Pancreas (tissue), 10 donors: ENCODE measurements at regions not wholly inside any gene's neighbourhood (a gene's known extent, or its start where the extent isn't known, plus 50 kb on each side); places are given as distances from the start of the nearest gene placed in this dataset.

Experiments used
- ATAC-seq, 4 donors: fragments of 200-7000 bp; cut with Tn5 transposase; one replicate each; pipeline versions ENCODE4 v1.8.0 to v1.9.1; 2020; ENCODE audit warnings: mild to moderate bottlenecking in 4 of 4, moderate library complexity in 4 of 4
- DNase-seq, 6 donors: peaks; one replicate each; pipeline ENCODE4 v3.0.0-alpha.2; 2020
- FAIRE-seq: peaks from 2 replicates; lab custom pipeline; 2012; peaks lifted over from hg19 to GRCh38; lab: Jason Lieb, UNC
- H3K27ac ChIP-seq, 4 donors: fragments of 200-600 bp; sonication (generic); 1 replicate in 3 of 4; 2 replicates in 1 of 4; pipeline versions ENCODE4 v1.5.0 to v1.8.0; 2020
- H3K27me3 ChIP-seq, 4 donors: fragments of 200-600 bp; one replicate each; pipeline ENCODE4 v1.8.0; 2021
- H3K36me3 ChIP-seq, 3 donors: fragments of 200-600 bp; sonication (generic) in 1 of 3; one replicate each; pipeline versions ENCODE4 v1.5.0 to v1.8.0; 2020 to 2021
- H3K4me1 ChIP-seq, 3 donors: fragments of 200-600 bp; one replicate each; pipeline ENCODE4 v1.8.0; 2021
- H3K4me3 ChIP-seq, 4 donors: fragments of 200-600 bp; sonication (generic) in 2 of 4; one replicate each; pipeline versions ENCODE4 v1.5.0 to v1.8.0; 2020 to 2021
- H3K9me3 ChIP-seq, 4 donors: fragments of 200-600 bp; one replicate each; pipeline ENCODE4 v1.8.0; 2021
- CTCF ChIP-seq, 4 donors: fragments of 200-600 bp; sonication (generic) in 3 of 4; IDR thresholded peaks; one replicate each; pipeline versions ENCODE4 v1.5.0 to v1.8.0; 2021; ENCODE audit warnings: antibody characterized with exemption in 4 of 4
- WGBS, 2 donors: extraction: QIAGEN DNeasy Blood & Tissue Kit; methylation state at CpG; one replicate each; pipeline ENCODE4 v1.1.7; 2013; 5-methylcytosine and 5-hydroxymethylcytosine counted together
- intact Hi-C, 3 donors: fragments of 100-400 bp; cut with DNase I; formaldehyde crosslinking; loops; one replicate each; pipeline versions ENCODE4 v1.11.1 to v1.14.2; 2022
- donor health status: healthy with polysubstance abuse.
- donor health status: DM: no; HTN: no; CAD: no; lungs with moderate emphysema.
- donor health status: DM: no; HTN: no; CAD: no.
- donor health status: control.
- donor health status: control.
- donor health status: Bipolar disorder and iron deficiency.
- donor health status: DM: yes; HTN: yes; CAD: no.
- donor health status: DM: no; HTN: no; CAD: no.
- donor health status: DM: no; HTN: no; CAD: no.
- donor health status: DM: yes; HTN: yes; CAD: no.

- no peak overlapping the region for H3K27ac ChIP-seq
- H3K4me3 ChIP-seq: no peak overlapping the region
- H3K9me3 ChIP-seq: no peaks in the 10 kb centered on the region
- ATAC-seq: no peak
- no peaks in the 10 kb centered on the region for H3K27me3 ChIP-seq
- DNase-seq: no peak
- FAIRE-seq: no peak
- no peaks in the 10 kb centered on the region for H3K4me1 ChIP-seq
- no peaks in the 10 kb centered on the region for H3K36me3 ChIP-seq
- intact Hi-C loops: no loop called here
- no peak for TF ChIP-seq CTCF (IDR thresholded peaks at IDR 0.05)
Measured at GRCh38 chr9:108628316-108628715, 227.5 kb downstream of the ACTL7B start.

DNA sequence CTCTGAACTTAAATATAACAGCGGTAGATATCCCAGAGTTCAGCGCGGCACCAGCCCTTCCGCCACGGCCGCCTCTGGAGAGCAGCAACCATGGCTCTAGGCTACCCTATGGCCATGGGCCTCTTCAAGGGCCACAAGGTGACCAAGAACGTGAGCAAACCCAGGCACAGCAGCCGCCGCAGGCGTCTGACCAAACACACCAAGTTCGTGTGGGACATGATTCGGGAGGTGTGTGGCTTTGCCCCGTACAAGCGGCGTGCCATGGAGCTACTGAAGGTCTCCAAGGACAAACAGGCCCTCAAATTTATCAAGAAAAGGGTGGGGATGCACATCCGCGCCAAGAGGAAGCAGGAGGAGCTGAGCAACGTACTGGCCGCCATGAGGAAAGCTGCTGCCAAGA lies 229.0 kb downstream of the ACTL7B start:
- TF ChIP-seq CTCF (IDR thresholded peaks at IDR 0.05): no peak
- Histone ChIP-seq H3K4me1 (no peaks in the 10 kb centered on the region), H3K27me3 (no peaks in the 10 kb centered on the region), H3K9me3 (no peaks in the 10 kb centered on the region), H3K4me3 (no peak overlapping the region), H3K27ac (no peak overlapping the region), H3K36me3 (no peaks in the 10 kb centered on the region)
- DNase-seq: peak in 1 of 6 donors; percentile 31
- intact Hi-C loops: no loop called here
- 92 to 93% methylated on average over 19 of the region's 19 CpGs for WGBS, 2 donors
- no peak for ATAC-seq
- FAIRE-seq: no peak

GRCh38 chr9:108621991-108622855 lies 233.6 kb downstream of the ACTL7B start:
- H3K4me3 ChIP-seq: no peak overlapping the region
- no peaks in the 10 kb centered on the region for H3K9me3 ChIP-seq
- FAIRE-seq: no peak
- no peaks in the 10 kb centered on the region for H3K4me1 ChIP-seq
- intact Hi-C loops: no loop called here
- no peak overlapping the region for H3K27ac ChIP-seq
- no peak for DNase-seq
- ATAC-seq: no peak
- H3K27me3 ChIP-seq: no peaks in the 10 kb centered on the region
- 76 to 85% methylated on average over 3 of the region's 3 CpGs for WGBS, 2 donors
- H3K36me3 ChIP-seq: no peaks in the 10 kb centered on the region
- TF ChIP-seq CTCF (IDR thresholded peaks at IDR 0.05): no peak

DNA sequence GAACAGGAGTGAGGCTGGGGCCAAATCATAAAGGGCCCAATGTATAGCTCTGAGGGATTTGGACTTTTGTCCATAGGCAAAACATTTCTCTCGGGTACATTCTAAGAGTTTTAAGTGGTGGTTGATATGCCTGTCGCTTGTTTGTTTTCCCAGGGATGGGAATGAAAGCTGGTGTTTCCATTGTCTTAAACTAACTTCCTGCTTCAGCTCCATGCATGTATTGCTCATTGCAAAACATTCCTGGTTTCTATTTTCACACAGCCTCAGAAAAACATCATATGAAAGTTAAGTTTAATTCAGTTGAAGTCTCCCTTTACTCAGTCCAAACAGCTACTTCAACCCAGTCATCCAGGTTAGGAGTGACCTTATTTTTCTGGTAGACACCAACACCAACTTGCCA lies 235.0 kb downstream of the ACTL7B start:
- FAIRE-seq: no peak
- Histone ChIP-seq H3K27me3 (no peaks in the 10 kb centered on the region), H3K9me3 (no peaks in the 10 kb centered on the region), H3K4me3 (no peak overlapping the region), H3K36me3 (no peaks in the 10 kb centered on the region), H3K4me1 (no peaks in the 10 kb centered on the region), H3K27ac (no peak overlapping the region)
- no peak for TF ChIP-seq CTCF (IDR thresholded peaks at IDR 0.05)
- WGBS, 2 donors: 61 to 64% methylated on average over 2 of the region's 2 CpGs
- intact Hi-C loops: no loop called here
- no peak for ATAC-seq
- no peak for DNase-seq

- Histone ChIP-seq H3K27me3 (no peaks in the 10 kb centered on the region), H3K36me3 (no peaks in the 10 kb centered on the region), H3K9me3 (no peaks in the 10 kb centered on the region), H3K27ac (no peak overlapping the region), H3K4me1 (no peaks in the 10 kb centered on the region), H3K4me3 (no peak overlapping the region)
- WGBS, 2 donors: 75 to 81% methylated on average over 8 of the region's 8 CpGs
- no peak for DNase-seq
- intact Hi-C loops: no loop called here
- no peak for FAIRE-seq
- no peak for ATAC-seq
- TF ChIP-seq CTCF (IDR thresholded peaks at IDR 0.05): no peak
Measured at GRCh38 chr9:108618906-108619550, 236.8 kb downstream of the ACTL7B start.
